ENCODE measurements at regions not wholly inside any gene's neighbourhood (a gene's known extent, or its start where the extent isn't known, plus 50 kb on each side); places are given as distances from the start of the nearest gene placed in this dataset.
"Not testable (repeated sequence)": the region's sequence is repeated elsewhere in the genome, so short reads cannot be mapped to it uniquely, and the experiment has no call there.

GRCh38 chr6:28809947-28810658 lies 113.7 kb downstream of the TRIM27 start:
- no peak for DNase-seq

- no peak for DNase-seq
Measured at GRCh38 chr6:28810659-28811053, 113.1 kb downstream of the TRIM27 start.

DNA sequence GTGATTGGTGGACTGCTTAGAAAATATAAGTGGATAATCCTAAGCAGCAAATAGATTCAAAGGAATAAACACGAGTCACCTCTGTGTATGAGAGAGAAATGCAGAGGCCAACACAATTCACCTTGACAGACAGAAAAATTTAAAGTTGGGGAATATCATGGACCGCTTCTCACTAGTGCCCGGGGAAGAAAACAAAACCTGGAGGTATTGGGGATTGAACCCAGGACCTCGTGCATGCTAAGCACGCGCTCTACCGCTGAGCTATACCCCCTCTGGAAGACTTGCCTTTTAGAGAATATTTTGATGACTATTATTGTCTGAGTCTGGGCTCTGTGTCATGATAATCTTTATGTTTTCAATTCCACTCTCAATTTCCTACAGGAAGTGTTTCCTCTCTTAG lies 111.9 kb downstream of the TRIM27 start:
- no peak for DNase-seq

GRCh38 chr6:28812778-28813569 lies 110.8 kb downstream of the TRIM27 start:
- DNase-seq = no peak

DNA sequence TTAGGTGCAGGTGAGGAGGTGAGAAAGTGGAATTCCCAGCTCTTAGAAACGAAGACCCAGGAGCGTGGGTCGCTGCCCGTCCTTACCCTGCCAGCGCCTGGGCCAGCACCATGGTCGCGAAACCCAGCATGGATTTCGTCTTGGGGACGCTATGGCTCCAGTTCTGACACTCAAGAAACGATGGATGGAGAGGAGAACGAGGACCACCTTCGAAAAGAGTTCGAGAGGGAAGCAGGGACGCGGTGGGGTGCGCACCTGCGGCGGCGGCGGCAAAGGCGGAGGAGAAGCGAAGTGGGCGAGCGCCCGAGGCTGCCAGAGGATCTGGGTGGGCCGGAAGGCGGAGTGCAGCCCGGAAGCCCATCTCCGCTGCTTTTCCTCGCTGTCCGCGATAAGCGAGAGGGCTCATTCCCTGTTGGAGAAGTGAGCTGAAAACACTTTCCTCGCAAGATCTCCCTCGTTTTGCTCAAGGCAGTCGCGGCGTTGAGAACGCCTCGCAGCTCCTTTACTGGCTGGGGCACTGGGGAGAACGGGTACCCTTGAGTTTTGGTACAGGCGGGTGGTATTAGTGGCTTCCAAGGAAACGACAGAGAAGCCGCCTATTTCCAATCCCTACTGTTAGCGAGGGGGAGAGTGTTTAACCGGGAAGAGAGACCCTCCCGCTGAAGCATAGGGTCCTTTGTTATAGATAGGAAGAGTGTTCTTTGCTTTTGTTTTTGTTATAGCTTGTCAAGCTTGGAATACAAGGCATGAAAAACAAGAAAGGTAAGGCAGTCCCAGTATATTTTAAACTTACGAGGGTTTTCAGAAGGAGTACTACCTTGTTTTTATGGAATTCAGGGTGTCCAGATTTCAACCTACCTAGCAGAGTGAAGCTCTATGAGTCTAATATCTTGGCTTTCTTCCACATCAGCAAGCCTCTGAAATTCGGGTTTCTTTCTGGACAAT lies 109.5 kb downstream of the TRIM27 start:
- no peak for DNase-seq

DNA sequence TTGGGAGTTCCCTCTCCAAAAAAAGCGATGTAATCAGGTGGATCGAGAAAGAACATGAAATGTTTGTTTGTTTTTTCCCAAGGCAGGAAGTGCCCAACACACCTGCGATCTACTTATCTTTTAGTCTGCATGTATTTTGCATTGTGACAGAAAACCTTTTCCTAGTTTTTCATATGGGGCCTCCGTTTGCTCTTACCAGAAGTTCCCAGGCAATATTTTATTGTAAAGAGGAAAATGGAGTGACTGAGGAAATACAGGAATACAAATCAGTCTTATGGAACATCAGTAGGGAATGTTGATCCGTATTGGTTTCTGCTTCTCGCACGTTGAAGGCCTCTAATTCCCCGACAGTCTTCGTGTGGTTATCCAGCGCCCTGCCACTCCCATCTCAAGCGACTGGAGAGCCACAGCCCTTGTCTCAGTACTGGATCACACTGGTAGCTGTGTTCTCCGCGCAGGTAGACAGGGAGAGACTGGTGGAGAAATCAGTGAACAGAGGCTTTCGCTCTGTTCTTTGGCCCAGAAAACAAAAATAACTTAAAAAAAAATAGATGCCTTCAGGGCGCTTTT lies 107.4 kb downstream of the TRIM27 start:
- DNase-seq = no peak

GRCh38 chr6:28816909-28817807 lies 106.6 kb downstream of the TRIM27 start:
- DNase-seq = no peak

- DNase-seq = no peak
Measured at GRCh38 chr6:28817808-28818145, 106.0 kb downstream of the TRIM27 start.

- no peak for DNase-seq
Measured at GRCh38 chr6:28824793-28825731, 98.7 kb downstream of the TRIM27 start.

DNA sequence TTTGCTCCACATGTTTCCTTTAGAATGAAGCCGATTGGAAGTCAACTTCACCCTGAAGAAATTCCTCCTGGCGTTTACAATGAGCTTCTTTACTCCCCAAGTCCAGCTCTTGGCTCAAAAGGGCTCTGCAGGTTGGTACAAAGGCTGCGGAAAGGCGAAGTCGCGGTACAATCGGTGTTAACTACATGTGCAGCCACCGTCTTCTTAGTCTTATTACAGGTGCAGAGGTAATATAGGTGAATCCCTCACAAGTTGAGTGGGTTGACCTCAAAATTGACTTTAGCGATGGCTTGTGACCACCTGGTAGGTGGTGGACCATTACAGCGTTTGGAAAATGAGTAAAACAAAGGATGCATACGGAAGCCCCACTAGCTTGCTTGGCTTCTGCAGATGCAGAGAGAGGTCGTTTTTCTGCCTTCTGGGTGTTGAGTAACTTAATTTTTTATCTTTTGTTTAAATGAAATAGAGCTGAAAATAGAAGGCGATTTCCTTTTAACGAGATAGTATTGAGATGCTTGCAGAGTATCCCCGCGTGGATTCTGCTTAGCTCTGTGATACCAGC lies 98.0 kb downstream of the TRIM27 start:
- DNase-seq = no peak

- DNase-seq = not testable (repeated sequence)
Measured at GRCh38 chr6:28831683-28832082, 92.1 kb downstream of the TRIM27 start.

DNA sequence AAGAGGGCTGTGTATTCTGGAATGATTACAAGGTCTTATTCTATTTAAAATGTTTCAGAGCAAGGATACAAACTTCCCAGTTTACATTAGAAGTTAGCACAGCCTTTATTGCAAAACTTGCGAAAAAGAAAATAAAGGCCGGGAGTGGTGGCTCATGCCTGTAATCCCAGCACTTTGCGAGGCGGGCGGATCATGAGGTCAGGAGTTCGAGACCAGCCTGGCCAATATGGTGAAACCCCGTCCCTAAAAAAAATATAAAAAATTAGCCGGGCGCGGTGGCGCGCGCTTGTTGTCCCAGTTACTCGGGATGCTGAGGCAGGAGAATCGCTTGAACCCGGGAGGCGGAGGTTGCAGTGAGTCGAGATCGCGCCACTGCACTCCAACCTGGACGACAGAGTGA lies 87.1 kb downstream of the TRIM27 start:
- not testable (repeated sequence) for DNase-seq

- DNase-seq = peak; percentile 69
Measured at GRCh38 chr6:28838289-28838633, 85.5 kb downstream of the TRIM27 start.

DNA sequence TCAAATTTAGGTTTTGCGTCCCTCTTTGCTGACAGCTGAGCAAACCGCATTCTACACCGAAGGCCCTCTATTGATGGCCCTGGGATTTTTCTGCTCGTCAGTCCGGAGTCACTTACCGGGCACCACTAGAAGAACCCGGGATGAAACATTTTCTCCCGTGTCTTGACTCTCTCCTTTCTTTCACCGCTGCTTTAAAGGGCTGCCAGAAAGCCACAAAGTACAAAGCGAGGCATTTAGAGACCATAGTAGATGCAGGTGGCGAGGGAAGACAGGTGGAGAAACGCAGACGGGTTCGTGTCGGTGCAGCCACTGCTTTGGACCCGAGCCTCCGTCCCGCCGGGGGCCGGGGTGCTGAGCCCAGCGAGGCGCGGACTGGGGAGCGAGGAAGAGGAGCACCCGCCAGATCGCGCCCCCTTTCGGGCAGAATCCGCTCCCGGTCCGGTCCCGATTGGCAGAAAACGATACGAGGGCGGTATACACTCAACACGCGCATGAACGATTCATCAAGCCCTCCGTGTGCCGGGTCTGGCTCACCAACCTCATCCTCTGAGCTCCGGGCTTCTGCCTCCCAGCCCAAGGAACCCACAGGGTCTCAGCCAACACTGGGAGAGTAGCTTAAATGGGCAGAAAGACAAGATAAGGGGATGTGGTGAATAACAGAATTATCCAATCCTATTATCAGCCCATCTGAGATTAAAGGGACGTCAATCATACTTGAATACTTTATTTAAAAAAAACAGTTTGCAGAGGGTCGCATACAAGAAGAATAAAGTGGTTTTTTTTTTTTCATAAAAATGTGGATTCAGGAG lies 84.9 kb downstream of the TRIM27 start:
- DNase-seq = peak; percentile 79

GRCh38 chr6:28839443-28840120 lies 84.2 kb downstream of the TRIM27 start:
- DNase-seq = no peak

GRCh38 chr6:28841290-28841689 lies 82.5 kb downstream of the TRIM27 start:
- DNase-seq = no peak

- peak; percentile 59 for DNase-seq
Measured at GRCh38 chr6:28848756-28849155, 75.0 kb downstream of the TRIM27 start.
